ENCODE measurements at regions not wholly inside any gene's neighbourhood (a gene's known extent, or its start where the extent isn't known, plus 50 kb on each side); places are given as distances from the start of the nearest gene placed in this dataset.

- TF ChIP-seq SMC3 (IDR thresholded peaks at IDR 0.05; ENCODE audit: low read depth, low read length) (no peak), FOXM1 (IDR thresholded peaks at IDR 0.05; ENCODE audit: low read depth) (no peak), NFIC (IDR thresholded peaks at IDR 0.05; ENCODE audit: borderline replicate concordance) (no peak), CTCF (IDR thresholded peaks at IDR 0.05) (no peak), USF1 (IDR thresholded peaks at IDR 0.05; ENCODE audit: borderline replicate concordance, low read depth) (no peak), POLR2AphosphoS5 (IDR thresholded peaks at IDR 0.05; ENCODE audit: low read depth, low read length) (no peak), RCOR1 (IDR thresholded peaks at IDR 0.05; ENCODE audit: low read length) (no peak), MEF2A (IDR thresholded peaks at IDR 0.05; ENCODE audit: borderline replicate concordance, low read depth) (no peak)
These were observed 272.9 kb upstream of the BCHE start for GRCh38 chr3:166110102-166110501.
